Ascending aorta (tissue), 2 donors: ENCODE measurements at regions not wholly inside any gene's neighbourhood (a gene's known extent, or its start where the extent isn't known, plus 50 kb on each side); places are given as distances from the start of the nearest gene placed in this dataset.
"Not testable (repeated sequence)": the region's sequence is repeated elsewhere in the genome, so short reads cannot be mapped to it uniquely, and the experiment has no call there.

Source experiments
- DNase-seq, 2 donors: peaks; one replicate each; pipeline ENCODE4 v3.0.0-alpha.2; 2019; ENCODE audit warnings: low spot score in 2 of 2
- H3K27ac ChIP-seq, 2 donors: fragments of 200-600 bp; sonication (generic); one replicate each; pipeline ENCODE4 v1.5.1; 2016 to 2017; ENCODE audit warnings: mild to moderate bottlenecking in 1 of 2
- H3K27me3 ChIP-seq: fragments of 200-600 bp; sonication (generic); one replicate; pipeline ENCODE4 v1.5.1; 2017
- H3K36me3 ChIP-seq, 2 donors: fragments of 200-600 bp; sonication (generic); one replicate each; pipeline ENCODE4 v1.5.1; 2016
- H3K4me1 ChIP-seq, 2 donors: fragments of 200-600 bp; sonication (generic); one replicate each; pipeline ENCODE4 v1.5.1; 2016 to 2017; ENCODE audit warnings: mild to moderate bottlenecking in 1 of 2
- H3K4me3 ChIP-seq, 2 donors: fragments of 200-600 bp; sonication (generic); one replicate each; pipeline ENCODE4 v1.5.1; 2016 to 2017; ENCODE audit warnings: mild to moderate bottlenecking in 1 of 2
- H3K9me3 ChIP-seq, 2 donors: fragments of 200-600 bp; sonication (generic); one replicate each; pipeline ENCODE4 v1.5.1; 2016
- intact Hi-C: fragments of 100-400 bp; cut with DNase I; formaldehyde crosslinking; loops from one replicate; pipeline ENCODE4 v1.15.1; 2023
- TF ChIP-seq, protein P1 (sequence below), 3 experiments: fragments of 200-600 bp in 2 of 3; fragments of 450-650 bp in 1 of 3; sonication (generic) in 2 of 3; IDR thresholded peaks; one replicate each; pipeline ENCODE4 v1.5.1; 2016 to 2019; ENCODE audit warnings: antibody characterized with exemption in 3 of 3, mild to moderate bottlenecking in 1 of 3, moderate library complexity in 1 of 3

DNA sequence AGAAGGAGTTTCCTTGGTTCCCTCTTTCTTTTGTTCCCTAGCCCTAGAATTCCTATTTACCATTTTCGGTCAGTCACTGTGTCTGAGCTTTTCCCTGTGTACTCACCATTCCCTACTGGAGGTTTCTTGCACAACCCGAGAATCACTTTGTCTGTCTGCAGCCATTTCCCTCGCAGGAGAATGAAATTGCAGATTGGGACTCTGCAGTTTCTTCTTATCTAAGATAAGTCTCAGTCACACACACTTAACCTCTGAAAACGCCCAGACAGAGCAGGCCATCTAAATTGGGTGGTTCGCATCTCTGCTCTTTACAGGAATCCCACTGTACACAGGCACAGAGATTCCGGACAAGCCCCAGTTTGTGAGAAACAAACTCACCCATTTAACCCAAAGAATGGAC is 58.6 kb upstream of the CNTNAP2 start:
- H3K4me1 ChIP-seq = no peaks in the 10 kb centered on the region
- TF ChIP-seq, protein P1, sequence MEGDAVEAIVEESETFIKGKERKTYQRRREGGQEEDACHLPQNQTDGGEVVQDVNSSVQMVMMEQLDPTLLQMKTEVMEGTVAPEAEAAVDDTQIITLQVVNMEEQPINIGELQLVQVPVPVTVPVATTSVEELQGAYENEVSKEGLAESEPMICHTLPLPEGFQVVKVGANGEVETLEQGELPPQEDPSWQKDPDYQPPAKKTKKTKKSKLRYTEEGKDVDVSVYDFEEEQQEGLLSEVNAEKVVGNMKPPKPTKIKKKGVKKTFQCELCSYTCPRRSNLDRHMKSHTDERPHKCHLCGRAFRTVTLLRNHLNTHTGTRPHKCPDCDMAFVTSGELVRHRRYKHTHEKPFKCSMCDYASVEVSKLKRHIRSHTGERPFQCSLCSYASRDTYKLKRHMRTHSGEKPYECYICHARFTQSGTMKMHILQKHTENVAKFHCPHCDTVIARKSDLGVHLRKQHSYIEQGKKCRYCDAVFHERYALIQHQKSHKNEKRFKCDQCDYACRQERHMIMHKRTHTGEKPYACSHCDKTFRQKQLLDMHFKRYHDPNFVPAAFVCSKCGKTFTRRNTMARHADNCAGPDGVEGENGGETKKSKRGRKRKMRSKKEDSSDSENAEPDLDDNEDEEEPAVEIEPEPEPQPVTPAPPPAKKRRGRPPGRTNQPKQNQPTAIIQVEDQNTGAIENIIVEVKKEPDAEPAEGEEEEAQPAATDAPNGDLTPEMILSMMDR (IDR thresholded peaks at IDR 0.05) = no peak
- no peak for DNase-seq

DNA sequence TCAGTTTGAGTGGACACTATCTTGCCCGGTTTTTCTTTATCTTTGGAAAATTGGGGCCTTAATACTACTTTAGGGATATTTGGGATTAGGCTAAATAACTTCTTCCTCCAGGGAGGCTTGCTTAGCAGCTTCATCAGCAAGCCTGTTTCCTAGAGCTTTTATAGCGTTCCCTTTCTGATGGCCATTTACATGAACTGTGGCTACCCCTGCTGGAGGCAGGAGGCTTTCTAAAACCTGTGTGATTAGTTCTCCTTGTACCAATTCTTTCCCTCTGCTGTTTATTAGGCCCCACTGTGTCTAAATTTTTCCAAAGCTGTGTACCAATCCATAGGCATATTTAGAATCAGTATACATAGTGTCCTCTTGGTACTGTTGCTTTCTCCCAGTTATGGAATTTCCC is 61.7 kb upstream of the CNTNAP2 start:
- intact Hi-C loops = no loop called here
- H3K27ac ChIP-seq = no peak overlapping the region
- H3K4me1 ChIP-seq = no peaks in the 10 kb centered on the region
- H3K9me3 ChIP-seq = no peaks in the 10 kb centered on the region
- TF ChIP-seq, protein P1 (IDR thresholded peaks at IDR 0.05) = no peak
- no peaks in the 10 kb centered on the region for H3K27me3 ChIP-seq
- H3K36me3 ChIP-seq = no peaks in the 10 kb centered on the region
- no peak overlapping the region for H3K4me3 ChIP-seq
- no peak for DNase-seq

More for the DNA sequence above, 58.6 kb upstream of the CNTNAP2 start:
- intact Hi-C loops = no loop called here
- Histone ChIP-seq H3K9me3 (no peaks in the 10 kb centered on the region), H3K27me3 (no peaks in the 10 kb centered on the region), H3K36me3 (no peaks in the 10 kb centered on the region), H3K27ac (no peak overlapping the region), H3K4me3 (no peak overlapping the region)

DNA sequence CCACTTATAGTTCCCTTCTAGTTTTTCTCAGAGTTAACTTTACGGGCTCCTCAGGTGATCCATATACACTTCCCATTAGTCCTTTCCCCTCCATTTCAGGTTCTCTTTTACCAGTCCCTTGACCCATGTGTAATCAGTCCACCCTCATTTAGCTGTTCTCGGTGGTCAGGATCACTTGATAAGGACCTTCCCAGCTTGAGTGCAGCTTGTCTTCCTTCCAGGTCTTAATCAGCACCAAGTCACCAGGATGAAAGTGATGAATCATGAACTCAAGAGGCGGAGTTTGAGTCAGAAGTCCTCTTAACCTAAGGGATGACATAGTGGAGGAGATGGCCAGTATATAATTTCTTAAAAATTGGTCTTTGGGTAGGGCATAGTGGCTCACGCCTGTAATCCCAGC is 63.1 kb upstream of the CNTNAP2 start:
- Histone ChIP-seq H3K4me1 (no peaks in the 10 kb centered on the region), H3K9me3 (no peaks in the 10 kb centered on the region), H3K27me3 (no peaks in the 10 kb centered on the region), H3K36me3 (no peaks in the 10 kb centered on the region), H3K27ac (no peak overlapping the region), H3K4me3 (no peak overlapping the region)
- TF ChIP-seq, protein P1 (IDR thresholded peaks at IDR 0.05) = no peak
- no peak for DNase-seq
- intact Hi-C loops = no loop called here

DNA sequence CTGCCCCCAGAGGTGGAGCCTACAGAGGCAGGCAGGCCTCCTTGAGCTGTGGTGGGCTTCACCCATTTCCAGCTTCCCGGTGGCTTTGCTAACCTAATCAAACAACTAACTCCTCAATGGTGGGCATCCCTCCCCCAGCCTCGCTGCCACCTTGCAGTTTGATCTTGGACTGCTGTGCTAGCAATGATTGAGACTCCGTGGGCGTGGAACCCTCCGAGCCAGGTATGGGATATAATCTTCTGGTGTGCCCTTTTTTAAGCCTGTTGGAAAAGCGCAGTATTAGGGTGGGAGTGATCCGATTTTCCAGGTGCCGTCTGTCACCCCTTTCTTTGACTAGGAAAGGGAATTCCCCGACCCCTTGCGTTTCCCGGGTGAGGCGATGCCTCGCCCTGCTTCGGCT is 73.3 kb upstream of the CNTNAP2 start:
- H3K4me3 ChIP-seq, H3K4me1 ChIP-seq, H3K36me3 ChIP-seq, H3K27ac ChIP-seq, H3K27me3 ChIP-seq, intact Hi-C loops, DNase-seq, H3K9me3 ChIP-seq: not testable (repeated sequence)

DNA sequence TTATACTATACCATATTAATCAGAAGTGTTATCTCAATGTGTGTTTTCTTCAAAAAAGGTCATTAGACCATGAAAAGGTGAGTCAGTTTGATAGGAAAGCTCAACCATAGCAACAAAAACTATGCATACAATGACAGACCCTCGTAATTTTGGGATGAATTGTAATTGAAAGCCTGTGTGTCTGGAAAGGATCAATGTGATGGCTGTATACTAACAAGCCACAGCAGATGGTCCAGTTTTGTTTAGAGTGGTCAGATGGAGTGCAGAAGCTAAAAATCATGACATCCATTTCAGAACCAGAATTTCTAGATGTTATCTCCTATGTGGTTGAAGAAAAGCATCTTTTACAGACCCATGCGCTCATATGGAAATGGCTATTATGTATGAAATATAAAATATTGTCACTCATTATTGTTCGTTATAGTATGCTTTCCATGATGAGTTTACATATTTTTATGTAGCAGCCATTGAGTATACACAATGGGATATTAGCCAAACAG is 88.3 kb upstream of the CNTNAP2 start:
- intact Hi-C loops = no loop called here
- Histone ChIP-seq H3K36me3 (no peaks in the 10 kb centered on the region), H3K27ac (no peak overlapping the region), H3K4me1 (no peaks in the 10 kb centered on the region), H3K27me3 (no peaks in the 10 kb centered on the region), H3K4me3 (no peak overlapping the region), H3K9me3 (no peaks in the 10 kb centered on the region)
- TF ChIP-seq, protein P1 (IDR thresholded peaks at IDR 0.05) = no peak
- DNase-seq = no peak

DNA sequence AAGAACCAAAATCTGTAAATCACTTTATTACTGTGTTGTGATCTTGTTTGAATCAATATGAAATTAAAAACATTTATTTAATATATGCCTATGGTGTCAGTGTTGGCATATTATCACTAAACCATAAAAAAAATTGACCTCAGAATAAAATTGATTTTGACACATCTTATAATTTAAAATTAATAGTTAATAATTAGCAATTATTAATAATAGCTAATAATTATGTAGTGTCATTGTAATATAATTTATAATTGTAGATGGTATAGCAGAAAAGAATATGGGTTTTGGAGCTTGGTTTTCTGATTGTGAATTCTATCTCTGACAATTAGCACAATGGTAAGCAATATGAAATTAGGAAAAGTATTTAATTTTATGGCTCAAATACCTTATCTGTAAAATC is 89.4 kb upstream of the CNTNAP2 start:
- DNase-seq = no peak
- Histone ChIP-seq H3K4me3 (no peak overlapping the region), H3K27me3 (no peaks in the 10 kb centered on the region), H3K4me1 (no peaks in the 10 kb centered on the region), H3K27ac (no peak overlapping the region), H3K36me3 (no peaks in the 10 kb centered on the region), H3K9me3 (no peaks in the 10 kb centered on the region)
- intact Hi-C loops = no loop called here
- TF ChIP-seq, protein P1 (IDR thresholded peaks at IDR 0.05) = no peak
